IMR-90 (cell line): ENCODE measurements at regions not wholly inside any gene's neighbourhood (a gene's known extent, or its start where the extent isn't known, plus 50 kb on each side); places are given as distances from the start of the nearest gene placed in this dataset.

Experiments used
- ATAC-seq: fragments of 200-7000 bp; cut with Tn5 transposase; 2 replicates; pipeline ENCODE4 v1.9.1; 2020; ENCODE audit warnings: low read depth, mild to moderate bottlenecking, moderate library complexity
- BruUV-seq: library from RNA; stranded (reverse); fragments of 400-500 nt; replicated peaks from 2 replicates; lab custom pipeline; 2021; lab: Mats Ljungman, UMichigan
- CTCF ChIA-PET: fragments of 300-600 bp; formaldehyde crosslinking; extraction: SDS; loops from one replicate; lab custom pipeline; 2021; ENCODE audit warnings: antibody characterized with exemption; lab: Yijun Ruan, JAX
- POLR2A ChIA-PET: fragments of 300-600 bp; sonication (Branson Sonifier 250); formaldehyde crosslinking; loops from one replicate; lab custom pipeline; 2022; ENCODE audit warnings: antibody characterized with exemption; ENCODE audit not compliant: unreplicated experiment; lab: Charles Lee
- DNase-seq: peaks from one replicate; pipeline ENCODE4 v3.0.0; 2013
- H2AFZ ChIP-seq: replicated peaks from 2 replicates; pipeline ENCODE3; 2013; ENCODE audit warnings: low read length, mild to moderate bottlenecking; ENCODE audit not compliant: poor library complexity
- H2AK5ac ChIP-seq: 2 replicates; pipeline ENCODE4 v1.6.1; 2013; ENCODE audit warnings: low read depth, low read length, inconsistent platforms
- H2AK9ac ChIP-seq: replicated peaks from 2 replicates; pipeline ENCODE3; 2013; ENCODE audit warnings: mild to moderate bottlenecking, low read depth, low read length, moderate library complexity; ENCODE audit not compliant: poor library complexity
- H2BK120ac ChIP-seq: 2 replicates; pipeline ENCODE4 v1.6.1; 2013; ENCODE audit warnings: low read depth, low read length, inconsistent platforms
- H2BK15ac ChIP-seq: 3 replicates; pipeline ENCODE4 v1.6.1; 2013; ENCODE audit warnings: low read depth, low read length, inconsistent platforms
- H2BK20ac ChIP-seq: 2 replicates; pipeline ENCODE4 v1.6.1; 2013; ENCODE audit warnings: low read depth, mild to moderate bottlenecking, inconsistent platforms, low read length, moderate library complexity
- H2BK5ac ChIP-seq: 2 replicates; pipeline ENCODE4 v1.6.1; 2013; ENCODE audit warnings: mild to moderate bottlenecking, low read depth, low read length, inconsistent platforms; ENCODE audit not compliant: poor library complexity, severe bottlenecking
- H3K14ac ChIP-seq: replicated peaks from 2 replicates; pipeline ENCODE4 v1.6.1; 2013; ENCODE audit warnings: low read depth, low read length, inconsistent platforms
- H3K18ac ChIP-seq: 2 replicates; pipeline ENCODE4 v1.6.1; 2013; ENCODE audit warnings: low read depth, low read length, control low read depth
- H3K23ac ChIP-seq: 2 replicates; pipeline ENCODE4 v1.6.1; 2013; ENCODE audit warnings: low read depth, low read length, inconsistent platforms
- H3K27ac ChIP-seq: 2 replicates; pipeline ENCODE4 v1.5.1; 2013; ENCODE audit warnings: mild to moderate bottlenecking, control low read depth, low read length; ENCODE audit not compliant: insufficient read depth
- H3K27me3 ChIP-seq: 2 replicates; pipeline ENCODE4 v1.6.1; 2013; ENCODE audit warnings: low read length; ENCODE audit not compliant: control insufficient read depth, insufficient read depth
- H3K36me3 ChIP-seq: 2 replicates; pipeline ENCODE4 v1.6.1; 2013; ENCODE audit warnings: low read length, mixed read lengths; ENCODE audit not compliant: control insufficient read depth, insufficient read depth
- H3K4ac ChIP-seq: 2 replicates; pipeline ENCODE4 v1.6.1; 2013; ENCODE audit warnings: low read depth, low read length, inconsistent platforms
- H3K4me1 ChIP-seq: 2 replicates; pipeline ENCODE4 v1.6.1; 2013; ENCODE audit warnings: low read length, mixed read lengths; ENCODE audit not compliant: control insufficient read depth, insufficient read depth
- H3K4me2 ChIP-seq: 2 replicates; pipeline ENCODE4 v1.6.1; 2013; ENCODE audit warnings: low read depth, mild to moderate bottlenecking, control low read depth, low read length, moderate library complexity
- H3K4me3 ChIP-seq: 2 replicates; pipeline ENCODE4 v1.5.1; 2013; ENCODE audit warnings: low read depth, mild to moderate bottlenecking, control low read depth, low read length, moderate library complexity; ENCODE audit not compliant: insufficient read depth
- H3K56ac ChIP-seq: 2 replicates; pipeline ENCODE4 v1.6.1; 2013; ENCODE audit warnings: low read length, inconsistent platforms; ENCODE audit not compliant: insufficient read depth; ENCODE audit errors: extremely low read depth
- H3K79me1 ChIP-seq, 2 experiments: 2 replicates each; pipeline ENCODE4 v1.6.1; 2013; ENCODE audit warnings: low read length in 2 of 2, inconsistent platforms in 1 of 2, low read depth in 1 of 2
- H3K9ac ChIP-seq: 2 replicates; pipeline ENCODE4 v1.6.1; 2013; ENCODE audit warnings: low read depth, low read length, control low read depth
- H3K9me1 ChIP-seq: 2 replicates; pipeline ENCODE4 v1.6.1; 2013; ENCODE audit warnings: low read length, inconsistent platforms; ENCODE audit not compliant: insufficient read depth
- H3K9me3 ChIP-seq: 2 replicates; pipeline ENCODE4 v1.6.1; 2013; ENCODE audit warnings: low read length; ENCODE audit not compliant: control insufficient read depth, insufficient read depth
- H4K20me1 ChIP-seq: 2 replicates; pipeline ENCODE4 v1.6.1; 2013; ENCODE audit warnings: low read length, inconsistent platforms; ENCODE audit not compliant: insufficient read depth
- H4K5ac ChIP-seq: 2 replicates; pipeline ENCODE4 v1.6.1; 2013; ENCODE audit warnings: mild to moderate bottlenecking, low read depth, low read length, control low read depth
- H4K8ac ChIP-seq, 2 experiments: 2 replicates each; pipeline ENCODE4 v1.6.1; 2013; ENCODE audit warnings: low read depth in 2 of 2, low read length in 2 of 2, control low read depth in 1 of 2, inconsistent platforms in 1 of 2
- H4K91ac ChIP-seq: 2 replicates; pipeline ENCODE4 v1.6.1; 2013; ENCODE audit warnings: low read depth, low read length, inconsistent platforms; ENCODE audit not compliant: insufficient read depth
- CEBPB ChIP-seq: IDR thresholded peaks from 2 replicates; pipeline ENCODE4 v1.6.1; 2012; ENCODE audit warnings: low read depth, low read length, improper control_type of control experiment
- CHD1 ChIP-seq: IDR thresholded peaks from 2 replicates; pipeline ENCODE4 v1.6.1; 2012; ENCODE audit warnings: low read depth, low read length, improper control_type of control experiment
- CTCF ChIP-seq: conservative IDR thresholded peaks from 2 replicates; pipeline ENCODE4 v1.5.1; 2012; ENCODE audit warnings: mild to moderate bottlenecking, low read depth, low read length, improper control_type of control experiment
- ELK1 ChIP-seq: fragments of 150-350 bp; IDR thresholded peaks from 2 replicates; pipeline ENCODE4 v1.6.1; 2016; ENCODE audit warnings: low read depth, mild to moderate bottlenecking, low read length, moderate library complexity, borderline replicate concordance
- FOS ChIP-seq: fragments of 150-350 bp; IDR thresholded peaks from 2 replicates; pipeline ENCODE4 v1.6.1; 2016; ENCODE audit warnings: low read depth, low read length
- MXI1 ChIP-seq: IDR thresholded peaks from 2 replicates; pipeline ENCODE4 v1.6.1; 2012; ENCODE audit warnings: low read depth, mild to moderate bottlenecking, low read length, moderate library complexity, borderline replicate concordance
- NFE2L2 ChIP-seq: fragments of 150-350 bp; IDR thresholded peaks from 2 replicates; pipeline ENCODE4 v1.6.1; 2016; ENCODE audit warnings: low read depth, mild to moderate bottlenecking, low read length
- POLR2A ChIP-seq: IDR thresholded peaks from 2 replicates; pipeline ENCODE4 v1.6.1; 2012; ENCODE audit warnings: mild to moderate bottlenecking, low read depth, low read length
- RAD21 ChIP-seq: IDR thresholded peaks from 2 replicates; pipeline ENCODE4 v1.6.1; 2012; ENCODE audit warnings: low read length, improper control_type of control experiment
- RCOR1 ChIP-seq: IDR thresholded peaks from 2 replicates; pipeline ENCODE4 v1.6.1; 2012; ENCODE audit warnings: mild to moderate bottlenecking, low read length, improper control_type of control experiment; ENCODE audit not compliant: insufficient replicate concordance
- RFX5 ChIP-seq: IDR thresholded peaks from 2 replicates; pipeline ENCODE4 v1.8.0; 2012; ENCODE audit warnings: low read depth, mild to moderate bottlenecking, low read length, moderate library complexity
- WGBS, 2 experiments: methylation state at CpG; one replicate each; pipeline versions ENCODE4 v1.1.5 to v1.1.7; 2013; ENCODE audit warnings: missing lambda C conversion rate in 2 of 2; ENCODE audit not compliant: insufficient read length in 1 of 2; ENCODE audit errors: extremely low coverage in 2 of 2; 5-methylcytosine and 5-hydroxymethylcytosine counted together
- dilution Hi-C: fragments of 300-500 bp; cut with HindIII; formaldehyde crosslinking; loops from one replicate; pipeline ENCODE4 v1.14.3; 2018; ENCODE audit warnings: low sequenced_read_pairs; ENCODE audit not compliant: unreplicated experiment
- in situ Hi-C: fragments of 300-500 bp; cut with MboI; formaldehyde crosslinking; loops from 3 replicates; pipeline ENCODE4 v1.14.3; 2019; ENCODE audit warnings: low sequenced_read_pairs, inconsistent platforms, mixed read lengths
- intact Hi-C: fragments of 100-400 bp; cut with micrococcal nuclease; formaldehyde crosslinking; loops from 2 replicates; pipeline ENCODE4 v1.10.0; 2022

GRCh38 chr10:123327450-123327849 lies 173.2 kb downstream of the BUB3 start:
- Histone ChIP-seq H3K4me1 (no peaks in the 10 kb centered on the region), H2AFZ (no peak overlapping the region), H4K20me1 (no peaks in the 10 kb centered on the region), H3K36me3 (no peaks in the 10 kb centered on the region), H3K18ac (no peak overlapping the region), H4K8ac (no peak overlapping the region), H4K91ac (no peak overlapping the region), H3K79me1 (no peaks in the 10 kb centered on the region), H3K9me3 (peaks cover 19% of the 10 kb centered on the region), H2AK9ac (no peak overlapping the region), H3K9me1 (no peaks in the 10 kb centered on the region), H2BK5ac (no peak overlapping the region), H3K4ac (no peak overlapping the region), H3K4me2 (no peak overlapping the region), H2AK5ac (no peak overlapping the region), H3K27me3 (no peaks in the 10 kb centered on the region), H2BK120ac (no peak overlapping the region), H3K27ac (no peak overlapping the region), H3K9ac (no peak overlapping the region), H4K5ac (no peak overlapping the region), H2BK20ac (no peak overlapping the region), H3K4me3 (no peak overlapping the region), H2BK15ac (no peak overlapping the region), H3K14ac (no peak overlapping the region), H3K23ac (no peak overlapping the region), H3K56ac (no peak overlapping the region)
- in situ Hi-C loops, result no loop called here
- ChIA-PET POLR2A (no interaction called here), CTCF (no interaction called here)
- TF ChIP-seq CHD1 (no peak), MXI1 (no peak), RAD21 (no peak), RFX5 (no peak), FOS (no peak), CTCF (no peak), CEBPB (no peak), RCOR1 (no peak), NFE2L2 (no peak), ELK1 (no peak), POLR2A (no peak)
- intact Hi-C loops, result no loop called here
- no peak for DNase-seq
- no CpG with 5 or more reads among the region's 1 CpG for WGBS, 2 experiments
- dilution Hi-C loops, result no loop called here
- no peak for ATAC-seq
- no TSS peak for BruUV-seq
